B cell (primary cell): ENCODE measurements at regions not wholly inside any gene's neighbourhood (a gene's known extent, or its start where the extent isn't known, plus 50 kb on each side); places are given as distances from the start of the nearest gene placed in this dataset.

Experiments used
- ATAC-seq: fragments of 200-7000 bp; cut with Tn5 transposase; one replicate; pipeline ENCODE4 v1.10.0; 2021; ENCODE audit warnings: low read depth, mild to moderate bottlenecking, moderate number of reproducible peaks, moderate library complexity
- CTCF ChIA-PET: fragments of 350-600 bp; sonication (Branson Sonifier 250); formaldehyde crosslinking; loops from one replicate; lab custom pipeline; 2021; ENCODE audit warnings: antibody characterized with exemption, inconsistent platforms; lab: Charles Lee
- POLR2A ChIA-PET: fragments of 350-600 bp; sonication (Branson Sonifier 250); formaldehyde crosslinking; loops from one replicate; lab custom pipeline; 2021; ENCODE audit warnings: antibody characterized with exemption; lab: Charles Lee
- DNase-seq: peaks from one replicate; pipeline ENCODE4 v3.0.0; 2013
- H2AFZ ChIP-seq: 2 replicates; pipeline ENCODE4 v1.6.1; 2012; ENCODE audit warnings: mild to moderate bottlenecking, low read depth, low read length; ENCODE audit not compliant: insufficient read depth, poor library complexity, severe bottlenecking
- H3K27ac ChIP-seq, 2 donors: 1 replicate in 1 of 2; 2 replicates in 1 of 2; pipeline ENCODE4 v1.5.1; 2012 to 2013; ENCODE audit warnings: low read length in 2 of 2, mild to moderate bottlenecking in 2 of 2, moderate library complexity in 1 of 2
- H3K27me3 ChIP-seq, 4 experiments: fragments of 200-600 bp in 1 of 4; sonication (generic) in 1 of 4; replicated peaks in 1 of 4; 1 replicate in 2 of 4; 2 replicates in 2 of 4; pipeline versions ENCODE4 v1.6.1 to v1.7.0; 2013 to 2016; ENCODE audit warnings: low read length in 3 of 4, mild to moderate bottlenecking in 2 of 4, mixed read lengths in 1 of 4, moderate library complexity in 1 of 4; ENCODE audit not compliant: insufficient read depth in 4 of 4, control insufficient read depth in 3 of 4; ENCODE audit errors: control extremely low read depth in 1 of 4
- H3K36me3 ChIP-seq, 2 experiments: replicated peaks in 1 of 2; 1 replicate in 1 of 2; 2 replicates in 1 of 2; pipeline versions ENCODE4 v1.6.1 to v1.7.1; 2013; ENCODE audit warnings: low read length in 1 of 2; ENCODE audit not compliant: insufficient read depth in 2 of 2, control insufficient read depth in 1 of 2; ENCODE audit errors: control extremely low read depth in 1 of 2, extremely low read depth in 1 of 2
- H3K4me1 ChIP-seq, 2 donors: fragments of 200-600 bp in 1 of 2; sonication (generic) in 1 of 2; 1 replicate in 1 of 2; 2 replicates in 1 of 2; pipeline versions ENCODE4 v1.5.1 to v1.6.1; 2013 to 2017; ENCODE audit warnings: low read length in 2 of 2; ENCODE audit not compliant: control insufficient read depth in 2 of 2, insufficient read depth in 2 of 2
- H3K4me2 ChIP-seq: replicated peaks from 2 replicates; pipeline ENCODE3; 2012; ENCODE audit warnings: mild to moderate bottlenecking, low read depth, low read length; ENCODE audit not compliant: poor library complexity, severe bottlenecking
- H3K4me3 ChIP-seq, 5 experiments: fragments of 200-600 bp in 1 of 5; sonication (generic) in 1 of 5; 1 replicate in 3 of 5; 2 replicates in 2 of 5; pipeline versions ENCODE4 v1.5.1 to v1.7.0; 2011 to 2016; ENCODE audit warnings: low read length in 4 of 5, mild to moderate bottlenecking in 4 of 5, low read depth in 2 of 5, control low read depth in 1 of 5, moderate library complexity in 1 of 5; ENCODE audit not compliant: insufficient read depth in 1 of 5; ENCODE audit errors: control extremely low read depth in 1 of 5, extremely low read depth in 1 of 5
- H3K79me2 ChIP-seq: fragments of 200-600 bp; sonication (generic); one replicate; pipeline ENCODE4 v1.6.0; 2016; ENCODE audit warnings: low read length; ENCODE audit not compliant: control insufficient read depth, insufficient read depth
- H3K9ac ChIP-seq: fragments of 200-600 bp; sonication (generic); 2 replicates; pipeline ENCODE4 v1.6.1; 2017; ENCODE audit warnings: mild to moderate bottlenecking, low read length, moderate library complexity
- H3K9me3 ChIP-seq, 3 donors: one replicate each; pipeline versions ENCODE4 v1.6.1 to v1.7.1; 2013; ENCODE audit warnings: low read length in 2 of 3; ENCODE audit not compliant: control insufficient read depth in 2 of 3, insufficient read depth in 1 of 3; ENCODE audit errors: control extremely low read depth in 1 of 3
- H4K20me1 ChIP-seq: 2 replicates; pipeline ENCODE4 v1.6.0; 2012; ENCODE audit warnings: mild to moderate bottlenecking, low read length; ENCODE audit not compliant: insufficient read depth, control insufficient read depth, poor library complexity, severe bottlenecking
- H3K27ac Mint-ChIP-seq: one replicate; pipeline ENCODE4 v1.8.0; 2021; ENCODE audit warnings: mixed read lengths
- H3K27me3 Mint-ChIP-seq: one replicate; pipeline ENCODE4 v1.8.0; 2021; ENCODE audit warnings: mixed read lengths
- H3K4me1 Mint-ChIP-seq: one replicate; pipeline ENCODE4 v1.8.0; 2021; ENCODE audit warnings: mixed read lengths
- H3K4me3 Mint-ChIP-seq: one replicate; pipeline ENCODE4 v1.8.0; 2021; ENCODE audit warnings: mixed read lengths
- H3K9me3 Mint-ChIP-seq: one replicate; pipeline ENCODE4 v1.8.0; 2022; ENCODE audit warnings: mixed read lengths; ENCODE audit not compliant: insufficient read depth
- EZH2 ChIP-seq: IDR thresholded peaks from 2 replicates; pipeline ENCODE4 v1.6.1; 2012; ENCODE audit warnings: borderline replicate concordance, low read depth, mild to moderate bottlenecking, moderate library complexity, low read length; ENCODE audit not compliant: insufficient read depth, poor library complexity, severe bottlenecking
- WGBS: methylation state at CpG from one replicate; pipeline ENCODE4 v1.1.5; 2013; ENCODE audit warnings: missing lambda C conversion rate; ENCODE audit not compliant: insufficient coverage; 5-methylcytosine and 5-hydroxymethylcytosine counted together
- intact Hi-C: fragments of 100-400 bp; cut with micrococcal nuclease; formaldehyde crosslinking; loops from one replicate; pipeline ENCODE4 v1.10.0; 2022
- TF ChIP-seq, protein P1 (sequence below): fragments of 200-600 bp; IDR thresholded peaks from one replicate; pipeline ENCODE4 v1.8.0; 2022; ENCODE audit warnings: antibody characterized with exemption, mild to moderate bottlenecking

DNA sequence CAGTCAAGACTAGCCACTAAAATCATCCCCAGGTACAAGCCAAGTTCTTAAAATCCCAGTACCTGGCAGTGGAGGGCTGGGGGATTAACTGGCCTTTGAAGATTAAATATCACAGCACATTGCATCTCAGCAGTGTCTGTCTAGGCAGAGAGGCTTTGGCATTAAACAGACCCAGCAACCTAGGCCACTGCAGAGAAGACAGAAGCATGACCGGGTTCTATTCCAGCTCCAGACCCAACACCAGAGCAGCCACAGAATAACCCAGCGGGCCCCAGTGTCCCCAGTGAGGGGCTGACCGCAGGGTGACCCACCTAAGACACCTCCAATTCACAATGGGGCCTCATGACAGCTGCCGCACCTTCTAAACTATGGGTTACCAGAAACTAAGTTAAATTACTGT lies 88.2 kb downstream of the SHANK2 start:
- WGBS: 60% methylated on average over 1 of the region's 4 CpGs
- Histone ChIP-seq H3K9me3 (no peaks in the 10 kb centered on the region), H2AFZ (no peak overlapping the region), H3K4me3 (no peak overlapping the region), H4K20me1 (no peaks in the 10 kb centered on the region), H3K27ac (no peak overlapping the region), H3K36me3 (no peaks in the 10 kb centered on the region), H3K79me2 (no peaks in the 10 kb centered on the region), H3K4me1 (no peaks in the 10 kb centered on the region), H3K27me3 (no peaks in the 10 kb centered on the region), H3K4me2 (no peak overlapping the region), H3K9ac (no peak overlapping the region)
- intact Hi-C loops: no loop called here
- Mint-ChIP-seq H3K27ac (no peak overlapping the region), H3K4me3 (no peak overlapping the region), H3K4me1 (no peaks in the 10 kb centered on the region), H3K27me3 (peaks cover 6% of the 10 kb centered on the region), H3K9me3 (no peaks in the 10 kb centered on the region)
- DNase-seq (no peak), ATAC-seq (no peak)
- POLR2A ChIA-PET: no interaction called here
- CTCF ChIA-PET: no interaction called here
- no peak for TF ChIP-seq EZH2
- TF ChIP-seq, protein P1, sequence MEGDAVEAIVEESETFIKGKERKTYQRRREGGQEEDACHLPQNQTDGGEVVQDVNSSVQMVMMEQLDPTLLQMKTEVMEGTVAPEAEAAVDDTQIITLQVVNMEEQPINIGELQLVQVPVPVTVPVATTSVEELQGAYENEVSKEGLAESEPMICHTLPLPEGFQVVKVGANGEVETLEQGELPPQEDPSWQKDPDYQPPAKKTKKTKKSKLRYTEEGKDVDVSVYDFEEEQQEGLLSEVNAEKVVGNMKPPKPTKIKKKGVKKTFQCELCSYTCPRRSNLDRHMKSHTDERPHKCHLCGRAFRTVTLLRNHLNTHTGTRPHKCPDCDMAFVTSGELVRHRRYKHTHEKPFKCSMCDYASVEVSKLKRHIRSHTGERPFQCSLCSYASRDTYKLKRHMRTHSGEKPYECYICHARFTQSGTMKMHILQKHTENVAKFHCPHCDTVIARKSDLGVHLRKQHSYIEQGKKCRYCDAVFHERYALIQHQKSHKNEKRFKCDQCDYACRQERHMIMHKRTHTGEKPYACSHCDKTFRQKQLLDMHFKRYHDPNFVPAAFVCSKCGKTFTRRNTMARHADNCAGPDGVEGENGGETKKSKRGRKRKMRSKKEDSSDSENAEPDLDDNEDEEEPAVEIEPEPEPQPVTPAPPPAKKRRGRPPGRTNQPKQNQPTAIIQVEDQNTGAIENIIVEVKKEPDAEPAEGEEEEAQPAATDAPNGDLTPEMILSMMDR: no peak

DNA sequence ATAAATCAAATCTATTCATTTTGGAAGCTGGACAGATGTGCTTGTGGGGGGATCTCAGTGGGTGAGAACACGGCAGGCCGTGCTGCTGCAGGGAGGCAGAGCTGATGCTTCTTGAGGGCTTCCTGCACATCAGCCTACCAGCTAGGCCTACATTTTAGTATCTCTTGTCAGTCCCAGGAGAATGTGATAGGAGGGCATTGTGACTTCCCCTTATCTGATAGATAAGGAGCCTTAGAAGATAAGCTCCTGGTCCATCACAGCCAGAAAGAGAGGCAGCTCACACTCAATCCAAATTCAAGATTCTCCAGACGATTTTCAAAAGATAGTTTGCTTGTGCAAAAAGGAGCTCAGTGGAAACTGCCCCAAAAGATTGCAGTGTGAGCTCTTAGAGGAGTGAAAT lies 89.0 kb downstream of the SHANK2 start:
- TF ChIP-seq EZH2: no peak
- TF ChIP-seq, protein P1: no peak
- Mint-ChIP-seq H3K4me1 (no peaks in the 10 kb centered on the region), H3K27me3 (peaks cover 12% of the 10 kb centered on the region), H3K4me3 (no peak overlapping the region), H3K27ac (no peak overlapping the region), H3K9me3 (no peaks in the 10 kb centered on the region)
- no CpG with 5 or more reads among the region's 3 CpGs for WGBS
- ChIA-PET CTCF (no interaction called here), POLR2A (no interaction called here)
- no peak for ATAC-seq
- no peak for DNase-seq
- Histone ChIP-seq H3K4me3 (no peak overlapping the region), H3K79me2 (no peaks in the 10 kb centered on the region), H3K36me3 (no peaks in the 10 kb centered on the region), H3K4me1 (no peaks in the 10 kb centered on the region), H3K4me2 (no peak overlapping the region), H3K9me3 (no peaks in the 10 kb centered on the region), H3K9ac (no peak overlapping the region), H2AFZ (no peak overlapping the region), H3K27ac (no peak overlapping the region), H4K20me1 (no peaks in the 10 kb centered on the region), H3K27me3 (no peaks in the 10 kb centered on the region)
- intact Hi-C loops: no loop called here
